ENCODE measurements at regions not wholly inside any gene's neighbourhood (a gene's known extent, or its start where the extent isn't known, plus 50 kb on each side); places are given as distances from the start of the nearest gene placed in this dataset.

DNA sequence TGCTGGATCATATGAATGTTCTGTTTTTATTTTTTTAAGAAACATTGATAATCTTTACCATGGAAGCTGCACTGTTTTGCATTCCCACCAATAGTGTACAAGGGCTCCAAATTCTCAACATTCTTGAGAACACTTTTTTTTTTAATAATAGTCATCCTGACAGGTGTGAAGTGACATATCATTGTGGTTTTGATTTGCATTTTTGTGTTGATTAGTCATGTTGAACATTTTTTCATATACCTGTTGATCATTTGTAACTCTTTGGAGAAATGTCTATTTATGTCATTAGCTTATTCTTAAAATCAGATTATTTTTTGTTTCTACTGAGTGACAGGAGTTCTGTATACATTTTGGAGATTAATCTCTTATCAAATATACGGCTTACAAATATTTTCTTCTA is 408.5 kb downstream of the GLUD2 start:
- no peak for TF ChIP-seq PAX5 (IDR thresholded peaks at IDR 0.05; ENCODE audit: insufficient read depth, low read length, severe bottlenecking)
- TF ChIP-seq POLR2A (IDR thresholded peaks at IDR 0.05; ENCODE audit: low read depth, low read length), result no peak
- DNase-seq (ENCODE audit: insufficient read length, low spot score) (no peak), FAIRE-seq (no peak)

DNA sequence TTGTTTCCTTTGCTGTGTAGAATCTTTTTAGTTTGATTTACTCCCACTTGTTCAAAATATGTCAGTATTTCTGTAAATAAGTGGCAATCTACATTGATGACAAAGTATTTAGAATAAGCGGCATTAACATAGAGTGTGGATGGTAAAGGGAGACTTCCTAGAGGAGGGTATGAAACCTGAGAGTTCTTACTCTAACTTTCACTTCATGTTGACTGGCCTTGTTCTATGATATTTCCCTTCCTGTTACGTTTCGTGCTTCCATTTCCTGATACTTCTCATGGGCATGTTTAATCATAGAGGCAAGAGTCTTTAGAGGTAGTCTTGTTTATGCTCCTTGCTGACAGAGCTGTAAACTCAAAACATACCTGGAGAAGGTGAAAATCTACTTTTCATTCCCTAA is 408.9 kb downstream of the GLUD2 start:
- FAIRE-seq (peak; percentile 73), DNase-seq (ENCODE audit: insufficient read length, low spot score) (no peak)
- TF ChIP-seq SPI1 (IDR thresholded peaks at IDR 0.05; ENCODE audit: low read depth, low read length) (peak; percentile 17; the same call in 1 of the 2 replicates), PAX5 (IDR thresholded peaks at IDR 0.05; ENCODE audit: insufficient read depth, low read length, severe bottlenecking) (no peak)

GRCh38 chrX:121457096-121457495 is 409.7 kb downstream of the GLUD2 start:
- TF ChIP-seq POLR2AphosphoS5 (IDR thresholded peaks at IDR 0.05; ENCODE audit: low read depth, low read length), result no peak
- no peak for TF ChIP-seq POLR2A (IDR thresholded peaks at IDR 0.05; ENCODE audit: low read depth, low read length)
- no peak for TF ChIP-seq PAX5 (IDR thresholded peaks at IDR 0.05; ENCODE audit: insufficient read depth, low read length, severe bottlenecking)
- no peak for TF ChIP-seq TAF1 (IDR thresholded peaks at IDR 0.05; ENCODE audit: low read depth, low read length)
- TF ChIP-seq POU2F2 (IDR thresholded peaks at IDR 0.05; ENCODE audit: low read depth, low read length), result no peak
- no peak for TF ChIP-seq SPI1 (IDR thresholded peaks at IDR 0.05; ENCODE audit: low read depth, low read length)
- FAIRE-seq, result no peak
- no peak for DNase-seq (ENCODE audit: insufficient read length, low spot score)

- no peak for TF ChIP-seq PAX5 (IDR thresholded peaks at IDR 0.05; ENCODE audit: insufficient read depth, low read length, severe bottlenecking)
- no peak for TF ChIP-seq POLR2AphosphoS5 (IDR thresholded peaks at IDR 0.05; ENCODE audit: low read depth, low read length)
- no peak for TF ChIP-seq POLR2A (IDR thresholded peaks at IDR 0.05; ENCODE audit: low read depth, low read length)
- no peak for TF ChIP-seq SPI1 (IDR thresholded peaks at IDR 0.05; ENCODE audit: low read depth, low read length)
- TF ChIP-seq POU2F2 (IDR thresholded peaks at IDR 0.05; ENCODE audit: low read depth, low read length), result no peak
- TF ChIP-seq TAF1 (IDR thresholded peaks at IDR 0.05; ENCODE audit: low read depth, low read length), result no peak
- no peak for FAIRE-seq
- no peak for DNase-seq (ENCODE audit: insufficient read length, low spot score)
Measured at GRCh38 chrX:121479406-121479805, 432.0 kb downstream of the GLUD2 start.

- TF ChIP-seq SPI1 (IDR thresholded peaks at IDR 0.05; ENCODE audit: low read depth, low read length), result no peak
- DNase-seq (ENCODE audit: insufficient read length, low spot score) (no peak), FAIRE-seq (no peak)
Measured at GRCh38 chrX:121496966-121497365, 449.6 kb downstream of the GLUD2 start.

- DNase-seq (ENCODE audit: insufficient read length, low spot score) (no peak), FAIRE-seq (no peak)
- no peak for TF ChIP-seq POLR2AphosphoS5 (IDR thresholded peaks at IDR 0.05; ENCODE audit: low read depth, low read length)
Measured at GRCh38 chrX:121504153-121504552, 456.7 kb downstream of the GLUD2 start.

GRCh38 chrX:121546317-121546716 is 498.9 kb downstream of the GLUD2 start:
- TF ChIP-seq POU2F2 (IDR thresholded peaks at IDR 0.05; ENCODE audit: low read depth, low read length) (no peak), POLR2A (IDR thresholded peaks at IDR 0.05; ENCODE audit: low read depth, low read length) (no peak), PAX5 (IDR thresholded peaks at IDR 0.05; ENCODE audit: insufficient read depth, low read length, severe bottlenecking) (no peak)
- DNase-seq (ENCODE audit: insufficient read length, low spot score), result no peak
- no peak for FAIRE-seq

DNA sequence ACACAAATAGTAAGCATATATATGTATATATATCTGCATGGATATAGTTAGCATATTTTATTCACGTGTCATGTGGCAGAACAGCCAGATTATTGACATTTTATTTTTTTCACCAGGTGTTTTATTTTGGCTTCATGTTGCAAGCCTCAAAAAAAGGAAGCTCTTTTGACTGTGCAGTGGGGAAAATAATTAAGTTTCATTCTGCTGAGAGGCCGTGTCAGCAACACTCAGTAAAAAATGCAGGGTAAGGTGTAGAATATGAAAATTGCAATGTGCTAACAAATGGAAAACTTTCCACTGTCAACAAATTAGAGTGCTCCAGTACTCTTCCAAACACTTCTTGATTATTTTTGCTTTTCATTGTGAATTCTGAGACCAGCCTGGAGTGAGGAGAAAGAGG is 511.5 kb downstream of the GLUD2 start:
- TF ChIP-seq TAF1 (IDR thresholded peaks at IDR 0.05; ENCODE audit: low read depth, low read length) (no peak), POLR2AphosphoS5 (IDR thresholded peaks at IDR 0.05; ENCODE audit: low read depth, low read length) (no peak), SPI1 (IDR thresholded peaks at IDR 0.05; ENCODE audit: low read depth, low read length) (no peak), POLR2A (IDR thresholded peaks at IDR 0.05; ENCODE audit: low read depth, low read length) (no peak)
- DNase-seq (ENCODE audit: insufficient read length, low spot score) (no peak), FAIRE-seq (no peak)

- TF ChIP-seq POU2F2 (IDR thresholded peaks at IDR 0.05; ENCODE audit: low read depth, low read length) (no peak), SPI1 (IDR thresholded peaks at IDR 0.05; ENCODE audit: low read depth, low read length) (no peak), POLR2AphosphoS5 (IDR thresholded peaks at IDR 0.05; ENCODE audit: low read depth, low read length) (no peak), POLR2A (IDR thresholded peaks at IDR 0.05; ENCODE audit: low read depth, low read length) (no peak), TAF1 (IDR thresholded peaks at IDR 0.05; ENCODE audit: low read depth, low read length) (no peak), PAX5 (IDR thresholded peaks at IDR 0.05; ENCODE audit: insufficient read depth, low read length, severe bottlenecking) (no peak)
- no peak for DNase-seq (ENCODE audit: insufficient read length, low spot score)
- FAIRE-seq, result no peak
Measured at GRCh38 chrX:121562616-121563015, 515.2 kb downstream of the GLUD2 start.

DNA sequence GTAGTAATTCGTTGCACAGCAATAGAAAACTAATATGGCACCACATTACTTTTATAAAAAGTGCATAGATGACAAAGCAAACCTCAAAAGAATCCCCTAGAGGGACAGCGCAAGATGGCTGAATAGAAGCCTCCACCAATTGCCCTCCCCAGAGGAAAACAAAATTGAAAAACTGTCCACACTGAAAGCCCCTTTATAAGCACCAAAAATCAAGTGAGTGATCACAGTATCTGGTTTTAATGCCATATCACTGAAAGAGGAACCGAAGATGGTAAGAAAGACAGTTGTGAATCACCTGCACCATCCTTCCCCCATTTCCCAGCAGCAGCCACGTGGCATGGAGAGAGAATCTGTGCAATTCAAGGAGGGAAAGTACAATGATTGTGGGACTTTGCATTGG is 522.2 kb downstream of the GLUD2 start:
- DNase-seq (ENCODE audit: insufficient read length, low spot score) (no peak), FAIRE-seq (no peak)
- TF ChIP-seq POLR2A (IDR thresholded peaks at IDR 0.05; ENCODE audit: low read depth, low read length), result no peak
- peak; percentile 43 for TF ChIP-seq SPI1 (IDR thresholded peaks at IDR 0.05; ENCODE audit: low read depth, low read length)

GRCh38 chrX:121570072-121570841 is 522.8 kb downstream of the GLUD2 start:
- FAIRE-seq (no peak), DNase-seq (ENCODE audit: insufficient read length, low spot score) (no peak)
- no peak for TF ChIP-seq TAF1 (IDR thresholded peaks at IDR 0.05; ENCODE audit: low read depth, low read length)
- TF ChIP-seq POLR2AphosphoS5 (IDR thresholded peaks at IDR 0.05; ENCODE audit: low read depth, low read length), result no peak
- TF ChIP-seq PAX5 (IDR thresholded peaks at IDR 0.05; ENCODE audit: insufficient read depth, low read length, severe bottlenecking), result no peak
- TF ChIP-seq POLR2A (IDR thresholded peaks at IDR 0.05; ENCODE audit: low read depth, low read length), result no peak
- TF ChIP-seq SPI1 (IDR thresholded peaks at IDR 0.05; ENCODE audit: low read depth, low read length), result no peak
- no peak for TF ChIP-seq POU2F2 (IDR thresholded peaks at IDR 0.05; ENCODE audit: low read depth, low read length)
